Amniotic epithelial cell (primary cell): ENCODE measurements at regions not wholly inside any gene's neighbourhood (a gene's known extent, or its start where the extent isn't known, plus 50 kb on each side); places are given as distances from the start of the nearest gene placed in this dataset.

Experiments
- DNase-seq: peaks from one replicate; pipeline ENCODE4 v3.0.0-alpha.2; 2010; ENCODE audit warnings: low read depth

DNA sequence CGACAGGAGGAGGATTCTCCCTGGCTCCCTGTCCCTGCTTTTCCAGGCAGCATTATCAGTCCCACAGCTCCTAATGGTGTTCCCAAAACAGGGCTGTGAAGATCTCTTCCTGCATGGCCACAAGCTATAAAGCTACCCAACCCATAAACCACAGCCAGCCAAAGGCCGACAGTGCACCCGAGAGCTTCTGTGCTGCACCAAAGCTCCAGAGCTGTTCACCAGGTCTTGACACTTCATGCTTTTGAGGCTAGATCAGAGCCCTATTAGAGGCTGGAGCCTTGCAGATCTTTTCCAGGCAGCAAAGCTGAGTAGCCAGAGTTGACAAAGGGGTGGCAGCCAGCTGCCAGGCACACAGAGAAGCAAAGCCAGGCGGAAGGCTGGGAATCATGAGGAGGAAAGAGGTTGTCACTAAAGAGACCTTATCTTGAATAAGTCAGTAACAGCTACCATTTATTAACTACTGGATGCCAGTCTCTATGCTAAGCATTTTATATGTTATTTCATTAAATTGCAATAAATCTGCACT is 180.4 kb downstream of the KATNAL1 start:
- DNase-seq, result no peak

DNA sequence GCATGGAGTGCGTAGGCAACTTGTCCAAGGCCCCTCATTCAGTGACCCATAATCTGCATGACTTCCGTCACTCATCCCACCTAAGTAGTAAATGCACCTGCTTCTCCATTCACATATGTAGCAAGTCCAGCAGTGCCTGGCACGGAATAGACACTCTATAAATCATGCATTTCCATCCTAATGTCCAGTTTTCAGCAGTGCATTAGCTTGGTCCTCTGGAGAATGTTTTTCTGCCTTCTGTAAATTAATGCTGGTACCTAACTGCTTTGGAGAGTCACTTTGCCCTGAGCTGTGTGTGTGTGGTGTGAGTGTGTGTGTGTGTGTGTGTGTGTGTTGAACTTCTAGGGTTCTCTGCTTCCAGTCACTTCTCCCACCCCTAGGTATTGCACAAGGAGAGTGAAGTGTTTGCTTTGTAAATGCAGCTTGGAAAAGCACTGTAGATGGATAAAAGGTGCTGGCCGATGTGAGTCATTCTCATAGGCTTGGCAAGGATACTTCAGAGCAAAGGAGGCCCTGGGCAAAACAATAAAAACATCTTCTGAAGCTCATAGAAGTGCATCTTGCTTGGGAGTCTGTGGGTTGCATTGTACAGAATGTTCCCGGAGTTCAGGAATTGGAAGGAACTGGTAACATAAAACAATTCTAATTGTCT is 181.8 kb downstream of the KATNAL1 start:
- DNase-seq, result peak; percentile 99

DNA sequence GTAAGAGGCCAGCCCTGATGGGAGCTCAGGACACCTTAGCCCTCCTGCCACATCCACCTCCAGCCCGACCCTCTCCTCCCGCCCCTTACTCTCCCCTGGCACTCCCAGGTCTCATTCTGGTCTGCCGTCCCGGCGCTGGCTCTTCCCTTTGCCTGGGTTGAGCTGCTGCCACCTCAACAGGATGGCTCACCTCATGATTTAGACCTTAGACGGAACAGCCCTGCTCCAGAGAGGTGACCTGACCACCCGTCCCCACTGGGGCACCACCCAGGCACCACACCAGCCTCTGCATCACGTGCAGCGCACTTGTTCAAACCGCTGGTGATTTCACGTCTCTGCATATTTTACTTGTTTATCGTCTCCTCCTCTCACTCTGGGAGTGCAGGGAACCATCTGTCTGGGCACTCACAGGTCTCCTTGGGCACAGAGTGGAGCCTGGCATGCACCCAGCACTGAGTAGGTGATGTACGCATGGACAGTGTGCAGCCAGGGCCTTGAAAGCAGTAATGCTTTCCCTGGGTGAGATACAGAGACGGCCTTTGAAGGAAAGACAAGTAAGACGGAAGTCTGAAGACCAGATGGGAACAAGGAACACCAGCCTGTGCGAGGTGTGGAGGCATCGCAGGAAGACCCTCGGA is 183.1 kb downstream of the KATNAL1 start:
- DNase-seq, result no peak

DNA sequence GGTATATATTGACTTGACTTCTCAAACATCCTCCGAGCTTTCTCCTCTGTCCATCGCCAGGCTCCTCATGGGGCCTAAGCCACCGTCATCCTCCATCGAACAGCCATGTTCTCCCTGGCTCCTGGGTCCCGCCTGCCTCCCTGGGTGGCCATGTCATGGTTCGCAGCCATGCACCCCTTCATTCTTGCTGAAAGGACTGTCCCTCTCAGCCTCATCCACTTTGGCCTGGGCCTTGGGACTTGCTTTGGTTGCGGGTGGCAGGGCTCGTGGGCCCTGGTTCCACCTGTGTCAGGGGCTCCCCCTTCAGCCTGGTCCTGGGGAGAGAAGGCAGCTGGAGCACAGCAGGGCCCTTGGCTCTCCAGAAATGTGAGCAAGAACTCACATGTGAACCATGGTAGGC is 183.8 kb downstream of the KATNAL1 start:
- DNase-seq, result no peak

DNA sequence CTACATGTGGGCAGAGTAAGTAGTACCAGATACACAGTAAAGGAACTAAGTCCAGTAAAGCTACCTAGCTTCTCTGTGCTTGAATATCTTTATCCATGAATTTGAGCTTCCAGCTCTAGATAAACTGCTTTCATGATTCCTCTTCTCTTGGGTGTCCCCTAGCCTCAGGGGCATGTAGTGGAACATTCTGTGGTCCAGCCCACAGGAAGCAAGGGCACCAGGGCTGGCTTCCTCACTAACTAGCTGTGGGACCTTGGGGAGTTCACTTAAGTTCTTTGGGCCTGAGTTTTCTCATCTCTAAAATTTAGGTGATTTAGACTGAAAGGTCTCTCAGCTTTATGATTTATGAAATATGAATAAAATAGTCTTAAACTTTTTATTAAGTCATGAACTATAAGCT is 185.7 kb downstream of the KATNAL1 start:
- DNase-seq, result no peak

DNA sequence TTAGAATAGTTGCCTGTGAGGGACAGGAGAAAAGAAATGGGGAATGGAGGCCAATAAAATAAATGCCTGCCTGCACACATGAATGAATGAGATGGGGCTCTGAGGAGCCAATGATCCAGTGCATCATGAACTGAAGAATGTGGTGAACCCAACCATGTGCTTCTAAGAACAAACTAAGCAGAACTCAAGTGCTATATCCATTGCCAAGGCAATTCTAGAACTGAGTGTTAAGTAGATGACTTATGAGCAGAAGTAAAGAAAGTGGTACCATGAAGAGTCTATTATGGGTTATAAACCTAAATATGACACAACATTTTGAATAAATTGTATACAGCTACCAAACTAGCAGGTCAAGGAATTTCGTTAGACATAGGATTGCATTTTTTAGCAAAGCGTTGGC is 186.1 kb downstream of the KATNAL1 start:
- DNase-seq, result no peak

DNA sequence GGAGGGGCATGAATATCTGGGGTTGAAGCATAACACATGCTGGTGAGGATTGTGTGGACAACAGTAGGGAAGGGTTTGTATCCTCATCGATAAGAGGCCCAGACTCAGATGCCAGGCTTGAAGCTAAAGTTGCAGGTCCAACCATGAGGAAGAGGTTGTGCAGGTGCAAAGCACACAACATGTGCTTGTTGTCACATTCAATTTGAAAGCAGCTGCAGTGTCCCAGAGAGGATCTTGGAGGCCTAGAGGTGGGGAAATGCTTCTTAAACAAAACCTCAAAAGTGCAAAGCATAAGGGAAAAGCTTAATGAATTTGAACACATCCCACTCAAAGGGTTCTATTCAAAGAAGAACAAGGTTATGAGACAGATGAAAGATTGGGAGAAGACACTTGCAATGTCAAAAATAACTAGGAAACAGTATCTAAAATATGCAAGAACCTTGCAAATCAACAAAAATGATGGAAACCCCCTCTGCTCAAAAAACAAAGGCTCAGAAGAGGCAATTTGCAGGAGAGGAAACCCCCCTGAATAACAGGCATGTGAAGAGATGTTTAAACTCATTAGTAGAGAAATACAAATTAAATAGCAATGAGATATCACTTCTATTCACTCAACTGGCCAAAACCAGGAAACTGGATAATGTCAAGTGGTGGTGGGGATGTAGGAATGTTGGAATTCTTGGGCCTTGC is 187.1 kb downstream of the KATNAL1 start:
- no peak for DNase-seq

DNA sequence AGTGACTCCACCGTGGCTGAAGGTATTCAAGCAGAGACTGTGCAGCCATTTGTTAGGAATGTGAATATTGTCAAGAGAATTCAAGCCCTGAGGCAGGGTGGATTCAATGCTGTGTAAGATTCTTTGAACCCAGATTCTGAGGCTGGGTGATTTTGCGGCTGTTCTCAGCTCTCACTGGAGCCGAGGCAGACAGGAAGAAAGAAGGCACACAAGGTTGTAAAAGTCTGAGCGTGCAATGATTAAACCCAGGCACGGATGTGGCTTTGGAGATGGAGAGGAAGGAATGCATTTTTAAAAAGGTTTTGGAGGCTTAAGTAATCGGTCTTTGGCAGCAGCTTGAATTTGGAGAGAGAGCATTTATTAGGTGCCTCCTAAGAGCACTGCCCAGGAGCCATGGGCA is 187.9 kb downstream of the KATNAL1 start:
- DNase-seq, result peak; percentile 54

DNA sequence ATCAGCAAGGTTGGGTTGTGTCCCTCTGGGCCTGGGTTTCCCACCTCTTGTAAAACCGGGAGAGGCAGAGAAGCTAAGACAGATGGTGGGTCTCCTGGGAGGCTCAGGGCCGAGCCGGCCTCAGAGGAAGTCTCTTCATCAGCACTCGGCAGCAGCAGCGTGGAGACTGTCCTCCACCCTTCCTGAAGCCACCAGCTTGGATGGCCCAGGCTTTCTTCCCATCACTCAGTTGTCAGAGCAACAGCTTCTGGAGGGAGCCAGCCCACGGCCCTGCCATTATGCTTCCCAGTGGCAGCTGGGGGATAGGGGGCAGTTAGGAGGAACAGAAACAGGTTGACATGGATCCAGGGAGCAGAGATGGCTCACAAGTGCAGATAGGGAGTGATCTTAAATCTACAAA is 191.0 kb downstream of the KATNAL1 start:
- DNase-seq, result no peak

DNA sequence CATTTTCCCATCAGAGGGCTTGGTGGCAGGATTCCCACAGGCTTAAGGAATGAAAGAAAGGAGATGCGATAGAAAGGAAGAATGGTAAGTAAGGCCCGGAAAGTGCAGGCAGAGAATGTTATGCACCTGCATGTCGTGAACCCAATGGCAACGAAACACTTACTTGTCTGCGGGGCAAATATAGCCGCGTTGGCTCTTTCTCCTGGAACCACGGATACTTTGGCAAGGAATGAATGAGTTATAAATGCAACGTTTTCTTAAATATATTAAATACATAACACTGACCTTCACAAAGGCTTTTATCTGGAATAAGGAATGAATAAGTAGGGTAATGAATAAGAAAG is 192.1 kb downstream of the KATNAL1 start:
- no peak for DNase-seq

DNA sequence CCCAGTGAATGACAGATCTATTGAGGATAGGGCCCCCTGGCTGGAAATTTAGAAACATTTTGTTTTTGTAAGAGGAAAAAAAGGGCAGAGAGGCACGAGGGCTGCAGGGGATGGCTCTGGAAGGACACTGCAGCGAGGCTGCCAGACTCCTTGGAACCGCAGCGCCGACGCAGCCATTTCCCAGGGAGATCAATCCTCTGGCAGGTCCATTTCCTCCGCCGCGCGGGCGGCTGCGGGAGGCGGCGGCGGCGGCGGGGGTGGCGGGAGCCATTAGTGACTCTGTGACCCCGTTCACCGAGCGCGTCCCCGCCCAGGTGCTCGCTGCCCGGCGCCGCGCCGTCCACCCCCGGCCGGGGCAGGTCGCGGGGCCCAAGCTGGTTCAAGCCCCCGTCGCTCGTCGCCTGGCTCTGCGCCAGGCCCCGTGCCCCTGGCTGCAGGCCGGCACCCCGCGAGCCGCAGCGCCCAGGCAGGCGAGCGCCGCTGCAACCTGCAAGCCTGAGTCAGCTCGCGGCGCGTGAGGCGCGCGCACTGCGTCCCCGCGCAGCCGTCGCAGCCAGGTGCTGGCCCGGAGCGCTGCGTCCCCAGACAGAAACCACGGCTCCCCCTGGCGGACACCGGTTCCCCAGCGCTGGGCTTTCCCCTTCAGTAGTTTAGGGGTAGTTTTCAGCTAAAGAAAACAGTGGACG is 192.6 kb downstream of the KATNAL1 start:
- peak; percentile 60 for DNase-seq

DNA sequence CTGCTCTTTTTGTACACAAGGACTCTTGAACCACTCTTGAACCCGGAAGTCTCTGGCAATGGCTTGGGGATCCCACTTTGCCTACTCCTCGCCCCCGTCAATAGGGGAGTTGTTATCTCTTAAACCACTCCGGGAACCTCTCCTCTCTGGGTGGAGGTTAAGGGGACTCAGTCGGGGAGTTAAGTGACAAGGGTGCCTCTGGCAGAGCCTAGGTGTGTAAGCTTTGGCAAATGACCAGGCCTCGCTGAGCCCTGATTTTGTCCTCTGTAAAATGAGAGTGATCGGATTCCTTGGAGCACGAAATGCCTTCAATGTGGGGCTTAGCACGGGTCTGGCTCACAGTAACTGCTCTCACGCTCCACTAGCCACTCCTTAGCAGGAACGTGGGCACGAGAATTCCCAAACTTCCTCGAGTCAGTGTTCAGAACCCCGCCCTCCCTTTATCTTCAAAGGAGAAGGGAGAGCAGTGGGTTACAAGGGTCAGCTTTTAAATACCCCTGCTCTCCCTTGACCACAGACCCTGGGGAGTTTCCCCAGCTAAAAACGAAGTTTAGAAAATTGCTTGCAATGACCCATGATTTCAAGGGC is 193.3 kb downstream of the KATNAL1 start:
- DNase-seq, result no peak

DNA sequence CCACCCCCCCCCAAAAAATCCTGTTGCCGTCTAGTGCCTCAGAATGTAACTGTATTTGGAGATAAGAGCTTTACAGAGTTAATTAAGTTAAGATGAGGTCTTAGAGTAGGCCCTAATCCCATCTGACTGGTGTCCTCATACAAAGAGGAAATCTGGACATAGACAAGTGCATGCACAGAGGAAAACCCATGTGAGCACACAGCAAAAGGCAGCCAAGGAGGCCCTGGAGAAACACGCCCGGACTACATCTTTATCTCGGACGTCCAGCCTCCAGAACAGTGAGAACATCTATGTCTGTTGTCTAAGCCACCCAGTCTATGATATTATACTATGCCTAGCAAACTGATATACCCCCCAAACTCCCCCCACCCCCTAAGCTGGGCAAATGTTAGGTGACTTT is 193.8 kb downstream of the KATNAL1 start:
- DNase-seq, result no peak

DNA sequence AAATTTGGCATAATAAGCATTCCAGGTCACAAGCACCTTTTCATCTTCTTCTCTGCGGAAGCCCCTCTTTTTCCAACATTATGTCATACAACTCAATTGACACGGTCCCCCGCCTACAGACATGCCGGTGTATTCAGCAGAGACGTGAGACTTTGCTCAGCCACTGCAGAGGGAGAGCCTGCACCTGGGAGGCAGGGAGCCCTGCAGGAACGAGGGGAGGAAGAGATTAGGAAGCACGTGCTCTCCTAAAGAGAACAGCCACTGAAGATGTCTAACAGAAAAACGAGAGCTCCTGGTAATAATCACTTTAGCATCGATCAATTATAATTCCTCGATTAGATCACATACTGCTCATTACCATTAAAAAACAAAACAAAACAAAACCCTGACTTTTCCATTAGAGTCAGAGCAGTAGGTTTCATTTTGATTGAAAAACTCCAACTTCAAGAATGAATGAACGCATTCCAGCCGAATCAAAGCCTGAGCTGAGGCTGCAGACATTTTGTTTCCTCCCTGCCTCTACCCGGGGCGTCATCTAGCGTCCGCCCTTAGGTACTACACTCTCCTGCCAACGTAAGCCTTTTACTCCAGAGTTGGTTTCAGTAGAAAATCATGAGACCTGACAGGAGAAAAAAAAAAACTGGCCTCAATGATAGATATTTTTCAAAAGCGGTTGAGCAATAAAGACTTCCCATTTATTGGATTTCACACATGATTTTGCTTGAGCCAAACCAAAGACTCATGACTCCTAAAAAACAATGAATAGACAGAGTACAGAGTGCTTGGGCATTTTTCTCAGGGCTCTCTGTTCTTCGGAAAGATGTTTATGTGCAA is 194.5 kb downstream of the KATNAL1 start:
- DNase-seq, result peak; percentile 88

DNA sequence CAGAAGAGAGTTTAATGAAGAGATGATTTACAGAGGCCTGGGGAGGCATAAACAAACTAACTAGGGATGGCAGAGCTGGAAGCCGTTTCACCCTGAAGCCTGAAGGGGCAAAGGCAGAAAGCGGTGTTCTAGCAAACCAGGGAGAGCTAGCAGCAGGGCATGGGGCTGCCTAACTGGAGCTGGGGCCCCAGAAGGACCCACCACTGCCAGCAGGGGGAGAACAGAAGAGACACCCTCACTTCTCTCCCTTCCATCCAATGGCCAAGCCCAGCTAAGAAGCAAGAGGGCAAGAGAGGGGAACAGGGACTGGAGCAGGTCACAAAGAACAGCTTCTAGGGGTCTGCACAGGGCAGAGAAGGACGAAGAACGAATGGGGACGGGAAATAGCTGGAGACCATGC is 195.5 kb downstream of the KATNAL1 start:
- DNase-seq, result no peak

DNA sequence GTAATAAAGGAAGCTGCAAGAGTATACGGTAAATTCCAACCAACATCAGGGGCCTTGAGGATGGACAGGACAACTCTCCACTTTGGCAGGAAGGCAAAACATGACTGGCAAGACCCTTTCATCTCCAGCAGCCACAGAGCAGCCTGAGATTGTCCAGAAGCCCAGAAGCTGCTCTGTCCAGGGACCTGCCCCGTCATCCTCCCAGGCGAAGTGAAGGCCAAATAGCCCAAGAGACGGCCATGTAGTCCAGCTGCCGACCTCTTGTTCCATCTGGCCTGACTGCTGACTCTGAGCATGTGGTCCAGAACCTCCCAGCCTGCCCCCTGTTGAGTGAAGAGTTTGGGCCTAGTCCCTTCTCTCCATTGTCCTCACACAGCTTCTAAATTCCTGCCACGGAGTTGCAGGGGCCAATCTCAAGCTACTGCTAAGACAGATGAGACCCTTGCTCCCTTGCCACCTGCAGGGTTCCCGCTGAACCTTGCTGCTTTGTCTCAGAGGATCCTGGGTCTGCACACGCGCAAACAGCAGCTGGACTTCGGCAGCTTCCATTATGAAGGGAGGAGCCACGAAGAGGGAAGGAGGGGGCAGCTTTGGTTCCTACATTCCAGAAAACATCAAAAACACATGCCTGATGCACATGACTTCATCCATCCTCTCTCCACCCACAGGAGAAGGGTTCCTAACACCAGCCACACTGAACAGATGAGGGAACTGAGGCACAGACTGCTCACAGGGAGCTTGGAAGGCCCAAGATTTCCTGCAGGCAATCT is 196.9 kb downstream of the KATNAL1 start:
- DNase-seq, result no peak

DNA sequence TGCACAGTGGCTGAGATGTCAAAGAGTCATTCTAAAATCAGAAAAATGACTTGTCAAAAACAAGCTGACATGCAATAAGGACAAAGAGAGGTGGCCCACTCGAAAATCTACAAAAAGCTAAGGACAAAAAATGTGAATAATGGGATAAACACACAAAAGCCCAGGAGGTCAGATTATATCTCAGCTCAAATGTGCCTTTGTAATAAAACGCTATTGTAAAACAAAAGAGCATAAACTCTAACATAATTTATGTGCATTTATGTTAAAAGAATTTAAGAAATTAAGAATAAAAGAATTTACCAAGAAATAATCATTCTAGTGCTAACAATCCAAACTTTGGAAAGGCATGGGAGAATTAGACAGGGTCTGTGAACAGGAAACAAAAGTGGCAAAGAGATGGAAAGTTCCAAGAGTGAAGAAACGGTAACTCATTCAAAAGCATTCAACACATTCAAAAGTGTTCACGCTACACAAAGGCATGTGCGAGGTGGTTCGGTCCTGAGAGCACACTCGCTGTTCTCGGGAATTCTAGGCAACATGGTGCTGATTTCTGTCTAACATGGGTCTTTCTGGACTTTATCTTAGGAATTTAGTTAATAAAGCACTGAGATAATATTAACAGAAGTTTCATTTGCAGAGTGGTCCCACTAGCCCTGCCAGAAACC is 197.7 kb downstream of the KATNAL1 start:
- no peak for DNase-seq

DNA sequence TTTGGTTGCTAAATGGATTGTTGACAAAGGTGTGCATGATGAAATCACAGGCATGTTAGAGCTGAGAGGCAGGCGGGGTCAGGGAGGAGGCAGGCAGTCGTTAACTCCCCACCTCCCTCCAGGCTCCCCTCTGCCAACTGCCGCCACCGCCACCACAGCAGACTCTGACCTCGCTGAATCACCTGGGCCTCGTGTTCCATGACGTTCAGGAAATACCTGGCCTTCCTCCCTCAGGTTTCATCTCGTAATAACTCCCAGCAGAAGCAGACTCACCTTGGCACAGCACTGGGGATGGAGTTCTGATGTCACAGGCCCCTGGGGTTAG is 198.5 kb downstream of the KATNAL1 start:
- DNase-seq, result no peak

DNA sequence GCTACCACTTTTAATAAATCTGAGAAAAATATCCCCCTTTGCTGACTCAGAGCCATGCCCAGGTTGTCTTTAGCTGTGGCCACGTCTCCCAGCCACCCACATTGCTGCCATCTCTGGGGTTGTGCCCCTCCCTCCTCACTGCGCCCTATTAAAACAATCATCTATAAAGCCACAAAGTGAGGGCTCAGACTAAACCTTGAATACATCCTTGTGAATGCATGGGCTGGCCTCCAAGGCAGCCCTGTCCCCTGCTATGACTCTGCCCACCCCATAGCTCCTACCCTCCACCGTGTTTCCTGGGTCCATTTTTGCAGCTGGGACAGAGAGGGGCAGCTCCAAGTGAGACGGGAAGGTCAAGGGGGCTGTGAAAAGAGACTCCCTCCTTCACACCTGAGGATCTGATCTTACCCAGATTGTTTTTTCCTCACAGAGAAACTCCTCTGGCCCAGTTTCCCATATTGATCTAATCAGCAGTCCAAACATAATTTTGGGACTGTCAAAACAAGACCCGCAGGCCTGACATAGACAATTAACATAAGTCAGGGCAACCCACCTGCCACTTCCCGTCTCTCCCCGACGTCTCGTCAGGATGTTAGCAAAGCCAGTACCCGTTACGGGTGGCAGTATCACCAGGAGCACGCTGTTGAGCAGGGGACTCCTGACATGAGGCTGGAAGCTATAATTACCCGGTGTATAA is 199.0 kb downstream of the KATNAL1 start:
- DNase-seq, result no peak
